Esophagus mucosa (tissue), 1 donor: ENCODE measurements at regions not wholly inside any gene's neighbourhood (a gene's known extent, or its start where the extent isn't known, plus 50 kb on each side); places are given as distances from the start of the nearest gene placed in this dataset.

Source experiments
- ATAC-seq: fragments of 200-7000 bp; cut with Tn5 transposase; one replicate; pipeline ENCODE4 v1.9.1; 2020
- donor health status: DM: yes; HTN: yes; CAD: no.

DNA sequence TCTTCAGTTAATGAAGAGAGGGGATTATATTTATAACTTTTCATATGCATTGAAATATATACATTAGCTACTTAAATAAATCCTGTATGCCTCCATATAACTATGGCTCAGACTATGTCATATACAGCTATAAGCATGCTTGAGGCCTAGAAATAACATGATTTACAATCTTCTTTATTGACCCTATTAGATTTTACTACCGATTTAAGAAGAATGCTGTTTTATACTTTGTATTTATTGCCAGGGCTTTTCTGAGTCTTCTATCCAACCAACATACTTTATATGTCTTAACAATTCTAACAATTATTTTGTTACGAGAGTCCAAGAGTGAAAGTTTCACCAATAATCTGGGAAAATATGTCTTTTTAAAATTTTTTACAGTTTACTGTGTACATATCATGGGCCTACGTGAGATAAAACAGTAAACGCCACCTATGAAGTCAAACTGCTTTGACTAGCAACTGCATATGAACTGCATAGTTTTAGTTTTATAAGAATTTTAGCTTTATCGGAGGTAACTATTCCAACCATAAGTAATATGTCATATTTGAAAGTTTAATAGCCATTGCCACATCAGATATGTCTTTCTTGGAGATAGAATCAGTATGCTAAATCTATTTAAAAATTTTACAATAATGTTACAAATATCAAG, 861.0 kb downstream of the USP25 start:
- no peak for ATAC-seq

DNA sequence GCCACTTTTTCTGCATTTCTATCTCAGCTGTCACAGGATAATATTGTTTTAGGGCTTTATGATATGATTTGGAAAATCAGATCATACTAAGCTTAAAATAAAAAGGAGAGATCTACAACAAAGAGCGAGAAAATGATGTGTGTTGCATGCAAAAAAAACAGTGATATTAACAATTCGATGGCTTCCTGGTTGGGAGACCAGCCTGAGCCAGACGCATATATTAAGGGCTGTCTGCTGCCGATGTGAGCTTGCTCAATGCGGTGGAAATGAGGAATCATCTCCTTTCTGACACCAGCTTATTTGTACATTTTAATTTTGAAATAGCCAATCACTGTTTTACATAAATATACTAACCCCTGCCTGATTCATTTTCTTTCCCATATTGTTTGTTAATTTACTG, 862.6 kb downstream of the USP25 start:
- ATAC-seq: no peak

DNA sequence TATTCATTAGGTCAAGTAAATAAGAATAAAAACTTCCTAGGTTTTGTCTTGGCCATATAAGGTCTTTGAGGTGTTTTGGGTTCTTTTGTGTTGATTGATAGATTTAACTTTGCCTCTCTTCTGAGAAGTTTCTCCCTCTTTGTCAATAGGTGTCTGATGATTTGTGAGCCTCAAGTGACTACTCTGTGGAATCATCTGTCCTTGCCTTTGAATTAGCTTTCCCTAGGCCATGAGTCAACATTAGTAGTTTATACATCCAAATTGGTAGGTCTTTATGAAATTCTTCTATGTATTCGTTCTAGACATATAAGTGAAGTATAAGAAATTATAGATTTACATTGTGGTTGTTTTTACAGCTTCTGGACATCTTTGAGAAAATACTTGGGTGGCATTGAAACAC, 864.4 kb downstream of the USP25 start:
- no peak for ATAC-seq

DNA sequence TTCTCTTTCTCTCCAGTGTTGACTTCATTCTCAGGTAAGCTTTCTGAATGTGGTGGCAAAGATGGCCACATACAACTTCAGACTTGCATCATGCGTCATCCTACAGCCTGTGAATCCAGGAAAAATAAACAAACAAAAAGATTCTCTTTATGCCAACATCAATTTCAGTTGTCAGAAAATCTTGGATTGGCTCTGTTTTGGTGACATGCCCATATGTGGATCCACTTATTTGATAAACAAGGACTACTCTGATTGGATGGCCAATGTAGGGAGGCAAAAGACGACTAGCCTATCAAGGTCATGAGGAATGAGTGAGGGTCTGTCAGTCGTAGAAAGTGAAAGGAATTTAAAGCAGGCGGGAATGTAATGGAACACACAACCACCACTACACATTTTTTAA, 866.6 kb downstream of the USP25 start:
- ATAC-seq: no peak

DNA sequence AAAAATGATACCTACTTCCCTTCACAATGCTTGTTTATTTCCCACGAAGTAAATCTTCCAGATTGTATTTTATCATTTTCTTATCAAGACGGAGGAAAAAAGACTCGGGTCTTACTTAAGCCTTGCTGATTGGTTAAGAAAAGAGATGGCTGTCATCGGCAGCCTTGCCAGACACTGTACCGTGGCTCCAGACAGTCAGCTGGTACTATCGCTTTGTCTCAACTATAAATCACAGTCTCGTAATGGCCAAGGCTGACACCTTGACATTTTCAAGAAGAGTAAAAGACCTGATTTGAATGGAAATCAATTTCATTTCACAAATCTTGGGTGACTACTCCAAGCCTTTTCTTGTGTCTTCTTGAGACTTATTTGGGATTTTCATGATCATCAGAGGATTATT, 868.0 kb downstream of the USP25 start:
- no peak for ATAC-seq

DNA sequence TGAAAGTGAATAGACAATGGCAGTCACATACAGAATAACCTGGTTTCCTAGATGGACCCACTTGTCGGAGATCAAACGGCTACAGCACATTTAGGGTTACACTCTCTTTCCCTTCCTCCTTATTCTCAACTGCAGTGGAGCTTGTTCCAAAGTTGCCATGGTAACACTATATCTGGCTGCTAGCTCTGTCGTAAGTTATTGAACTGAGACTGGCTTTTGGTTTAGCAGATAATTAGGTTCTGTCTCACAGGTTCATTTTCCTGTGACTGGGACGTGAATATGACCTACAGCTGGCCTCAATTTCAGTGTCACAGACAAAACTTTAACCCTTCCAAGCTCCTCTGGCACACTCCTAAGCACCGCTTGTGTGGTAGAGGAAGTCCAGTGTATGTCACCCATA, 875.8 kb downstream of the USP25 start:
- no peak for ATAC-seq

DNA sequence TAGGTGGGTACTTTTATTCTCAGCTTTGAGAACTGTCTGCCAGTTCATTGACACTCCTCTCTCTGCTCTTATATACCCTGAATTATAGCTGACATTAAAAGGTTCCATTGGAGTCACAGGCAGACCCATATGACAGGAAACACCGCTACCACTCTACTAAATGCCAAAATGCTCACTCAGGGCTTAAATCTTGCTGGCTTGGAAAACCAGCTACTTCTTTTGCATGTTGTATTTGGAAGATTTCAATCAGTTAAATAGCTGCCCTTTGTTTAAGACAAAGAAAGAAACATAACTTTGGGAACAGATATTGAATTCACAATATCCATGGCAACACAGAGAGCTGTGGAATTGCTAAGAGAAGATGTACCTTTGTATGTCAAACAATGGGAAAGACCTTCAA, 876.5 kb downstream of the USP25 start:
- no peak for ATAC-seq

DNA sequence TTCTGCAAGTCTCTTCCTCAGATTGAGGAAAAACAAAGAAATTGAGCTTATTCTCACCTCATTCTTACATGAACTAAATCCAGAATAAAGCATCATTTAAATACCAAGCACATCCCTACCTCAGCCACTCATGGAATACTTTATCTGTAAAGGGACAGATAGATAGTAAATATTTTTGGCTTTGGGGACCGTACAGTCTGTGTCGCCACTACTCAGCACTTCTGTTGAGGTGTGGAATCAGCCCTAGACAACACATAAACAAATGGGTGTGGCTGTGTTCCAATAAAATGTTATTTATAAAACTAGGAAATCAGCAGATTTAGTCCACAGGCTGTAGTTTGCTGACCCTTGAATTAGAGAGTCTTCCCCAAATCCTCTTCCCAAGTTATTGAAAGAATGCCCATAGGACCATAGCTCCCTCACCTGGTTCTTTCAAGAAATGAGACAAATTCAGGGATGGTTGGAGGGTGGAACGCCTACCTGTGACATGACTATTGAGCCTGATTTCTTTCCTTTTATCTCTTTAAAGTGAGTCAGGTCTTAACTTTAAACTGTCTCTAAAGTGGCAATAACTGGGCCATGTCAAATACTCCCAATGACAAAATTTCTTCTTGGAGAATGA, 878.5 kb downstream of the USP25 start:
- ATAC-seq: no peak

DNA sequence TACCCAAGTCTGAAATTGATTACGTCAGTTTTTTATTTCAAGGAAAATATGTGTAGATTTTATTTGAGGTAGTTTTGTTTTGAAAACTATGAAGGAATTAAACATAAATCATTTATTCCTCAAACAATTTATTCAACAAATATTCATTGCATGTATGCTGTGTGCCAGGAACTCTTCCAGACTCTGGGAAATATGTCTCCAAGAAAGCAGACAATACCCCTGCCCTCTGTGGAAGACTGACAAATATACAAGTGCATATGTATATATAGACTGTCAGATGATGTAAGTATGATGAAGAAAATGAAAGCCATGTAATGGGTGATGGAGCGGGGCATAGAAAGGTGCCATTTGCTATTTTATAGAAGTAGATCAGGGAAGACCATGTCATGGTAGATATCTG, 889.5 kb downstream of the USP25 start:
- no peak for ATAC-seq

DNA sequence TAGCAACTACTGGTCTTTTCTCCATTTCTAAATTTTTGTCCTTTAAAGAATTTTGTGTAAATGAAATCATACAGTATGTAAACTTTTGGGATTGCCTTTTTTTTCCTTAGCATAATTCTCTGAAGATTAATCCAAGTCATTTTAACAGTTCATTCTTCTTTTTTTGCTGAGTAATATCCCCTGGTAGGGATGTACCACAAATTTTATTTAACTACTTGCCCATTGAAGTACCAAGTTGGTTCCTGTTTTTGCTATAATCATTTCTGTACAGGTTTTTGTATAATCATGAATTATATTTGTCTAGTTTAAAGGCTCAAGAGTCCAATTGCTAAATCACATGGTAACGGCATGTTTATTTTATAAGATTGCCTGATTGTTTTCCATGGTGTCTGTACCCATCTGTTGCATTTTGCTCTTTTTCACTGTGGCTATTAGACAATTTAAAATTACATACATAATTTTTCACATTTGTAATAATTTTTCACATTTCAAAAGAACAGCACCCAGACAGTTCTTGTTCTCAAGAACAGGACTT, 891.1 kb downstream of the USP25 start:
- no peak for ATAC-seq

DNA sequence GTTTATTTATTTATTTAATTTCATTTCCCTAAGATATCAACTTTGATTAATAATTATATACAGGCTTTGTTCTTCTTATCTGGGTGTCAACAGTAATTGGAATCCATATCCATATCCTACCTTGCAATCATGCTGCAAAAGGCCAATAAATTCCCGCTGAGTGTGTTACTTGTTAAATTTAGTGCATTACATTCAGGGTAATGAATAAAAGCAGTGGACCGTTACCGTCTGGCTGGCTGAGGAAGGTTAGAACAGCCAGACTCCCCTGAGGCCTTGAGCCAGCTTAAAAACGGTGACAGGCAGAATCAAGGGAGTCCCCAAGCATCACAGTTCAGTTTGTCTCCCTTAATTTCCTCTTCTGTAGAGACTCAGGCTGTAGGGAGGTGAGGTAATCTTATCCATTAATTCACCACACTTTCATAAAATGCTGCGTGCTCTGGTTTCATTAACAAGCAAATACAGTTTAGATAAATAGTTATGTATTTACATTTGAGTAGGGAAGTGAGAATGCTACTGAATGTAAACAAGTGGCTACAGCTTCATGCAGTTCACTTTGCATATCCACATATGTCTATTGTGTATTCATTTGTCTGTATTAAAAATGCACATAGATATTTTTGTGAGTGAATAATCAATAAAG, 888.2 kb upstream of the CXADR start:
- no peak for ATAC-seq

DNA sequence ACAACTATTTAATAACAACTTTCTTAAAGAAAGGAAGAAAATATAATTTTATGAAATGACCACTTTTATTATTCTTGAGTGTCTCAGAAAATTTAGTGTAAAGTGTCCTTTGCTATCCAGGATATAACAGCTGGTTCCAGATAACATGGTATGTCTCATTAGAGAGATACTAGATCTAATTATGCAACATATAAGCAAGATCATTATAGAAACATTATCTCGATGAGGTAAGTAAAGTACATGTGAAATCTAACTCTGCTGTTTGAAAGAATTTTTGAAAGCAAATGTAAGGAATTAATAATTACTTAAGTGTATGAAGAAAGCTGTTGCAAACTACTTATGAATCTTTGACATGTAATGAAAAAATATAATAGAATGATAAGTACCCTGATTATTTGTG, 887.4 kb upstream of the CXADR start:
- no peak for ATAC-seq

DNA sequence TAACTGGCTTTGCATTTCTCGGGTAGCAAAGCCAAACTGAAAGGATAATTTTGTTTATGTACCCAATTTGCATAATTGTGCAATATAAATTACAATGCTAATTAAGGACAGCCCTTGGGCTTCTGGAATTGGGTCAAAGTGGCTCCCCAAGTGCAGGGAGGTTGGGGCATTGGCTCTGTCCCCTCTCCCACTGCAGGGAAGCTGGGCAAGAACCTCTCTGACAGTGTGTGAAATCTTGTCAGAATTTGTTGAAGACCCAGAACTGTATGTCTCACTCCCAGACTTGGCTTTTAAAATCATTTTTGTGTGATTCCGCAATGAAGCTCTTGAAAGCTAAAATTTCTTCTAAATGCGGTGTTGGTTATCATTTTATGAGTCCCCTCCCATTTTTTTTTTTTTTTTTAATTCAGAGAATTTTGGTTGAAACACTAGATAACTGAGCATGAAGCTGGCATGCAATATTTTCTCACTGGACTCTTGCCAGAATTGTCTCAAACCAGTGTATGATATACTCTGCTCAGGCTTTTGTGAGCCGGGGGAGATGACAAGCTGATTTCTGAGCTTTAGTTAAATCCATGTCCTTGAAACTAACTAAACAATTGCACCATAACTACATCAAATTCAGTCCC, 878.9 kb upstream of the CXADR start:
- no peak for ATAC-seq

DNA sequence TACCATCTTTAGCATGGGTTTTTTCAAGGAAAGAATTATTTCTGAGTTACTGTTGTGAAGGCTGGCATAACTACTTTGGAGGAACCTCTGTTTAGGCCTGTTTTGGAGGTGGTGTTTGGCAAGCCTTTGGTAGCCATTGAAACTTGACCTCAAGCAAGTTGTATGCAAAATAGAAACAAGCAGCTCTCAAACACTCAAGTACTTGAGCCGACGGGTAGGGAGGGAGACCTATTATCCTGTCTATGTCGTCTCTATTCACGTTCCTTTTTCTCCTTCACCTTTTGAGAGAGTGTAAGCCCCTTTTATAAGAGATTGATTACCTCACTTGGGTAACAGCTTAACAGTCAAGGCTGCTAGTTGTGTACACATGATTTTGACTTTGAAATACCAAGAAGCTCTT, 878.3 kb upstream of the CXADR start:
- no peak for ATAC-seq

DNA sequence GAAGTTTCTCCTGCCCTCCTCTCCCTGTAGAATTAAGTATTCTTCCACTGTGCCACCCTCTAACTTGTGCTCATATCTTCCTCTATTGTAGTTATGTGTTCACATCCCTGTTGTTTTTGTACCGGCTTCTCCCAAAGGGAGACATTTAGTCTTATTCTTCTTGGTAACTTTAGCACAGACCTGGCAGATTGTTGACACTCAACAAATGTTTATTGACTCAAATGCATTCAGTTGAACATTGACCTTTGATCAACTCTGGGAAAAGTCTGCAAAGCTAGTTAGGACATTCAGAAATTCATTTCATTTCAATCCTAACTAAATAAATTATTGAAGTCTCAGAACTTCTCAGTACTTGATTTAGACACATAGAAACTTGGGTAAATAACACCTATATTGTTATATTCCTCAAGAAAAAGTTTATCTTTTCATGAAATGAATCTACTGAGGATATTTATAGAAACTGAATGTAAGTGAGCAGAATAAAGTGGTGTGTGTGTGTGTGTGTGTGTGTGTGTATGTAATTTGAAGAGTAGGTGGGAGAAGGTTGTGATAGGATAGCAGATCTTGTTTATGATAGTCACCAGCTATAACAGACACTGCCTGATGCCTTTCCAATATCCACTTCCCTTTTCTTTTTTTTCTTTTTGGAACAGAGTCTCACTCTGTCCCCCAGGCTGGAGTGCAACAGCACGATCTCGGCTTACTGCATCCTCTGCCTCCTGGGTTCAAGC, 872.4 kb upstream of the CXADR start:
- no peak for ATAC-seq

DNA sequence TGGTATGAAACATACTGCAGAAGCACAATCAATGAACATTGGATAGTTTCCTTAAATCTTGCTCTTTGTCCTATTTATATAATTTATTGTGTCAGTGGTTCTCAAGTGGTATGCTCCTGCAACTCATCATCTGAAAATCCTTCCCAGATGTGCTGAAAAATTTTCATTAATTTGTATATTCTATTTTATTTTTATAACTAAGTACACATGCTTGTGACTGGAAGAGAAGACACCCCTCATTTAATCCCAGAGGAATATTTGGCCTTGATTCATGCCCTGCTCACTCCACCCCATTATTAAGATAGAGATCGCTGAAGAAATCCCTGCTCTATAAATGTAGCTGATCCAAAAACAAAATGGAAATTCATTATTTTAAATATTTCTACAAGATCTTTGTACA, 870.5 kb upstream of the CXADR start:
- ATAC-seq: no peak

DNA sequence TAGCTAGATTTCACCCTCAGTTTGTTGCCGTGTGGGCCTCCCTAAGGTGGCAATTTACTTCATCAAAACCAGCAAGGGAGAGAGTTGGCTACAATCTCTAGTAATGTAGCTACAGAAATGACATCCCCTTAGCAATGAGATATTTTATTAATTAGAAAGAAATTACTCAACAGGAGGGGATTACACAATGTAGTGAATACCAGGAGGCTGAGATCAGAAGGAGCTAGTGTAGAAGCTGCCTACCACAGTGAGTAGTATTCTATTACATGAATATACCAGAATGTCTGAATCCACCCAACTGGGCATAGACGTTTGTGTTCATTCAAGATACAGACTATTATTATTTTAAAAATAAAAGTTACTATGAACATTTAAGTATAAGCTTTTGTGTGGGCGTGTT, 868.2 kb upstream of the CXADR start:
- no peak for ATAC-seq

DNA sequence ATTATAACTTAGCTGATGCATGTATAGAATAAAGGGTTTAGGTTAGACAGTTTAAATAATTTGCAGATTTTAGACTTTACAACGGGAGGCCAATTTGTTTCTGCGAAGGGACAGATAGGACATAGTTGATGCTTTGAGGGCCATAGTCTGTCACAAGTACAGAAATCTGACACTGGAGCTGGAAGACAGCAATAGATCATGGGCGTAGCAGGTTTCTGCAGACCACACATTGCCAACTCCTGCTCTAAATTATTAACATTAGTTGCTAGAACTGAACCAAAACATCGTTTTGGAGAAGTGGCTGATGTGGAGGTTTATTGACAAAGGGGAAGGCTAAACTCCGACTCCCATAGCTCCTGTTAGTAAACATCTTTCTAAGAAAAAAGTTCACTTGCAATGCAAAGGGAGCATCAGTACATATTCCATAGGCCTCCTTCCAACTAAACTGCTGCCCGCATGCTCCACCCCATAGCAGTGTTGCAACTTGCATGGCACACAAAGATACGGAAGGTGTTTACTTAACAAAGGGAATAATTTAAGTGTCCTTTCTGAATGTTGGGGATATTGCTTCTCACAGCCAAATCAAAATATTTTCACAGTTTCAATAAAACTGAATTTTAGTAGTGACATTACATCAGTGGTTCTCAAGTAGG, 862.0 kb upstream of the CXADR start:
- no peak for ATAC-seq

DNA sequence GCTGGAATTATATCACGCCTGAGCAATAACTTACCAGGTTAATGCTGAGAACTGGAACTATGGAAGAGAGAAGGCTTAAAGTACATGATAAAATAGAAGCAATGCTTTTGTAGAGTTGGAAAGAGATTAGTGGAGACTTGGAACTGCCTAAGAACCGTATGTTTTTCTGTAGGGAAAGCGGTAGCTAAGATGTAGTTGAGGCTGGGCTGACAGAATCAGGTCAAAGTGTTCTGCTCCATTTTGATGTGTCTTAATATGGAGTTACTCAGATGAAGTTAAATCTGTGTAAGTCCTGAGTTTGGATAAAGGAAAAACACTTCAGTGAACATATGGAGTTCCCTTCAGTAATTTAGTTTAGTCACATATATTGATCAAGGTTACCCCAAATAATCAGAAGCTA, 860.9 kb upstream of the CXADR start:
- no peak for ATAC-seq

DNA sequence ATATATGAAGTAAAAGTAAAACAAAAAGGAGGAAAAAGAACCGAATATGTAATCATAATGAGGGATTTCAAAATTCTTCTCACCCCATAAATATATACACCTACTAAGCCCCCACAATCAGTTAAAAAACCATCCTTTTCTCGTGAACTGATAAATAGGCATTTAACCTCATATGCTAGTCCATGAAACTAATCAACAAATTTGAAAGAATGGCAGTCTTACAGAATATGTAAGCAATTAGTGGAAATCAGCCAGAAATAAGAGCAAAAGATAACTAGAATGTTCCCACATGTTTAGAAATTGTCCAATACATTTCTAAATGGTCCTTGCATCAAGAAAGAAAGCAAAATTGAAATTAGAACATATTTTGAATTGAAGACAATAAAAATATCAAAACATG, 849.4 kb upstream of the CXADR start:
- ATAC-seq: no peak

DNA sequence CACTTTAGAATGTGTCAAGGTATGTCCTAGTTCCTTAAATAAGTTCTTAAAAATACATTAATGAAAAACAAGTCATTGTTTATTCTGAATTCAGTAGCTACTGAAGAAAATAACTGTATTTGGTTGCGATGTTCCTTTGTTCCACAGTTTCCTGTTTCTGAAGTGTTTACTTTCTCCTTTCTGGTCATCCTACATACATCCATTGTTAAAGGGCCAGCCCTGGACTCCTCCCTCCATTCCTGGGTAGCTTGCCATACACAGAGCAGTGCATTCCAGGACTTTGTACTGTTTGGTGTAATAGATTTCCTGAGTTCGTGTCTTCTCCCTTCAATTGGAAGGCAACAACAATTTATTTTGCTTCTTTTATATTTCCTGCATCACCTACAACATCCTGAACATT, 845.4 kb upstream of the CXADR start:
- no peak for ATAC-seq

DNA sequence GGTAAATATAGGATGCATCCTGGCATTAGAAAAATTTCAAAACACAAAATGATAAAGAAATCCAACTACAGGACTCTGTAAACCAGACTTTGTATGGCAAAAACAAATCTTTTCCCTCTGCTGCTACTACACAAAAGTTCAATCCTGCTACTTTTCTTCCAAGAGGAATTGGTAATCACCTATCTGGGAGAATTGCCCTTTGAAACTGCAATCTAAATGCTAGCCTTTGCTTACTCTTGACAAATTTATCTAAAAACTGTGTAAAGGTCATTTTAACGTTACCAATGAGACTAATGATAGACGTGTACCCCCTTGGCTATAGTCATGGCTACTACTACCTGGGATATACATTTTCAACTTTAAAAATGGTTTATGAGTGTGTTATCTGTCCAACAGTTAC, 837.9 kb upstream of the CXADR start:
- no peak for ATAC-seq

DNA sequence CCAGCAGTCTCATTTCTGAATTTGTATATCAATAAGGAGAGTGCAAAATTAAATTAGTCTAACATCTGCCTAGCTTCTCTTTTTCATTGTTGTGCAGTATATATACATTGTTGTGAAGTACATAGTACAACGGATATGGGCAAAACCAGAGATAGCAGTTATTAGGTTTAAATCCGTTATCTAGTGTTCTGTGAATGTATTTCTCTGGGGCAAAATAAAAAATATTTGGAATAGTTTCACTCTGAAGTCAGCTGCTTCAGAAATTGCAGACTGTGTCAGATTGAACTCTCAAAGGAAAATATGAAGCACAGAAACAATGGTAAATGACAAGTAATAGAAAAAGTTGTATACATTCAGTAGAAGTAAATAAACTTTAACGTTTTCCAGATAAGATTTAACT, 836.5 kb upstream of the CXADR start:
- no peak for ATAC-seq
